Karpas-422 (cell line): ENCODE measurements at regions not wholly inside any gene's neighbourhood (a gene's known extent, or its start where the extent isn't known, plus 50 kb on each side); places are given as distances from the start of the nearest gene placed in this dataset.

Experiments
- DNase-seq: peaks from one replicate; pipeline ENCODE4 v3.0.0-alpha.2; 2015
- H2AFZ ChIP-seq: fragments of 200-600 bp; sonication (generic); 2 replicates; pipeline ENCODE4 v1.6.1; 2014; ENCODE audit warnings: antibody characterized with exemption, low read length, mixed read lengths
- H3K27ac ChIP-seq: fragments of 200-600 bp; sonication (generic); 2 replicates; pipeline ENCODE4 v1.5.1; 2014; ENCODE audit warnings: mild to moderate bottlenecking, low read length, moderate library complexity
- H3K27me3 ChIP-seq: fragments of 200-600 bp; sonication (generic); 2 replicates; pipeline ENCODE4 v1.6.1; 2014; ENCODE audit warnings: low read length, mixed read lengths
- H3K36me3 ChIP-seq: fragments of 200-600 bp; sonication (generic); 2 replicates; pipeline ENCODE4 v1.6.1; 2014; ENCODE audit warnings: low read length, mixed read lengths; ENCODE audit not compliant: insufficient read depth
- H3K4me1 ChIP-seq: fragments of 200-600 bp; sonication (generic); 2 replicates; pipeline ENCODE4 v1.6.1; 2014; ENCODE audit warnings: mild to moderate bottlenecking, low read length, mixed read lengths
- H3K4me2 ChIP-seq: fragments of 200-600 bp; sonication (generic); 2 replicates; pipeline ENCODE4 v1.6.1; 2014; ENCODE audit warnings: low read length, low read depth, mild to moderate bottlenecking; ENCODE audit not compliant: poor library complexity, severe bottlenecking
- H3K4me3 ChIP-seq: fragments of 200-600 bp; sonication (generic); 2 replicates; pipeline ENCODE4 v1.5.1; 2014; ENCODE audit warnings: mild to moderate bottlenecking, antibody characterized with exemption, low read length, mixed read lengths
- H3K79me2 ChIP-seq: fragments of 200-600 bp; sonication (generic); 2 replicates; pipeline ENCODE4 v1.6.1; 2014; ENCODE audit warnings: mild to moderate bottlenecking, low read length, mixed read lengths
- H3K9ac ChIP-seq: fragments of 200-600 bp; sonication (generic); 2 replicates; pipeline ENCODE4 v1.6.0; 2014; ENCODE audit warnings: low read length
- H3K9me2 ChIP-seq: fragments of 200-600 bp; sonication (generic), shearing (Covaris generic); replicated peaks from 2 replicates; pipeline ENCODE4 v1.6.0; 2014; ENCODE audit warnings: mild to moderate bottlenecking, low read length, moderate library complexity; ENCODE audit not compliant: insufficient read depth
- H3K9me3 ChIP-seq: fragments of 300-700, 200-600 bp; sonication (generic); 2 replicates; pipeline ENCODE4 v1.6.1; 2014; ENCODE audit warnings: low read length, mixed read lengths
- H4K20me1 ChIP-seq: fragments of 200-600 bp; sonication (generic); 2 replicates; pipeline ENCODE4 v1.6.1; 2014; ENCODE audit warnings: mild to moderate bottlenecking, antibody characterized with exemption, low read length, low read depth; ENCODE audit not compliant: insufficient read depth

GRCh38 chr6:11909696-11910132, 102.4 kb upstream of the HIVEP1 start:
- Histone ChIP-seq H3K79me2 (no peaks in the 10 kb centered on the region), H3K4me1 (no peaks in the 10 kb centered on the region), H3K4me3 (no peak overlapping the region), H3K4me2 (no peak overlapping the region), H3K27ac (no peak overlapping the region), H3K9ac (no peak overlapping the region), H4K20me1 (no peaks in the 10 kb centered on the region), H3K9me2 (no peaks in the 10 kb centered on the region), H3K36me3 (no peaks in the 10 kb centered on the region), H3K27me3 (no peaks in the 10 kb centered on the region), H2AFZ (no peak overlapping the region), H3K9me3 (no peaks in the 10 kb centered on the region)
- no peak for DNase-seq

GRCh38 chr6:11908436-11909105, 103.5 kb upstream of the HIVEP1 start:
- Histone ChIP-seq H3K9ac (no peak overlapping the region), H3K36me3 (no peaks in the 10 kb centered on the region), H3K27me3 (no peaks in the 10 kb centered on the region), H2AFZ (no peak overlapping the region), H3K4me1 (no peaks in the 10 kb centered on the region), H3K4me3 (no peak overlapping the region), H3K27ac (no peak overlapping the region), H3K9me2 (no peaks in the 10 kb centered on the region), H3K9me3 (no peaks in the 10 kb centered on the region), H3K4me2 (no peak overlapping the region), H4K20me1 (no peaks in the 10 kb centered on the region), H3K79me2 (no peaks in the 10 kb centered on the region)
- no peak for DNase-seq

GRCh38 chr6:11903645-11904044, 108.5 kb upstream of the HIVEP1 start:
- Histone ChIP-seq H3K79me2 (no peaks in the 10 kb centered on the region), H3K9me3 (no peaks in the 10 kb centered on the region), H3K4me3 (no peak overlapping the region), H3K27ac (no peak overlapping the region), H3K4me2 (no peak overlapping the region), H3K9me2 (no peaks in the 10 kb centered on the region), H3K9ac (no peak overlapping the region), H3K4me1 (no peaks in the 10 kb centered on the region), H3K36me3 (no peaks in the 10 kb centered on the region), H3K27me3 (no peaks in the 10 kb centered on the region), H2AFZ (no peak overlapping the region), H4K20me1 (no peaks in the 10 kb centered on the region)
- no peak for DNase-seq

GRCh38 chr6:11902527-11902926, 109.6 kb upstream of the HIVEP1 start:
- no peak overlapping the region for H3K27ac ChIP-seq
- H3K4me3 ChIP-seq, result no peak overlapping the region
- no peaks in the 10 kb centered on the region for H3K4me1 ChIP-seq
- DNase-seq, result no peak
- no peak overlapping the region for H3K4me2 ChIP-seq
- no peaks in the 10 kb centered on the region for H3K9me2 ChIP-seq
- no peaks in the 10 kb centered on the region for H3K9me3 ChIP-seq
- no peaks in the 10 kb centered on the region for H3K36me3 ChIP-seq
- no peaks in the 10 kb centered on the region for H3K79me2 ChIP-seq
- no peak overlapping the region for H2AFZ ChIP-seq
- no peaks in the 10 kb centered on the region for H3K27me3 ChIP-seq
- no peaks in the 10 kb centered on the region for H4K20me1 ChIP-seq
- no peak overlapping the region for H3K9ac ChIP-seq

- no peaks in the 10 kb centered on the region for H3K27me3 ChIP-seq
- no peaks in the 10 kb centered on the region for H3K79me2 ChIP-seq
- no peak overlapping the region for H3K9ac ChIP-seq
- H3K4me1 ChIP-seq, result no peaks in the 10 kb centered on the region
- H3K9me3 ChIP-seq, result no peaks in the 10 kb centered on the region
- H3K27ac ChIP-seq, result no peak overlapping the region
- H3K9me2 ChIP-seq, result no peaks in the 10 kb centered on the region
- H2AFZ ChIP-seq, result no peak overlapping the region
- DNase-seq, result no peak
- H3K4me2 ChIP-seq, result no peak overlapping the region
- H3K4me3 ChIP-seq, result no peak overlapping the region
- H3K36me3 ChIP-seq, result no peaks in the 10 kb centered on the region
- H4K20me1 ChIP-seq, result no peaks in the 10 kb centered on the region
These were observed 111.2 kb upstream of the HIVEP1 start for GRCh38 chr6:11900662-11901598.

GRCh38 chr6:11899645-11900044, 112.5 kb upstream of the HIVEP1 start:
- Histone ChIP-seq H2AFZ (no peak overlapping the region), H3K9me3 (no peaks in the 10 kb centered on the region), H3K4me2 (no peak overlapping the region), H3K27me3 (no peaks in the 10 kb centered on the region), H4K20me1 (no peaks in the 10 kb centered on the region), H3K36me3 (no peaks in the 10 kb centered on the region), H3K4me3 (no peak overlapping the region), H3K4me1 (no peaks in the 10 kb centered on the region), H3K27ac (no peak overlapping the region), H3K9ac (no peak overlapping the region), H3K79me2 (no peaks in the 10 kb centered on the region), H3K9me2 (no peaks in the 10 kb centered on the region)
- no peak for DNase-seq

- Histone ChIP-seq H3K9ac (no peak overlapping the region), H2AFZ (no peak overlapping the region)
- DNase-seq, result no peak
These were observed 115.6 kb upstream of the ADTRP start for GRCh38 chr6:11894212-11894611.

GRCh38 chr6:11891547-11891946, 112.9 kb upstream of the ADTRP start:
- Histone ChIP-seq H2AFZ (no peak overlapping the region), H3K79me2 (no peaks in the 10 kb centered on the region), H3K27ac (no peak overlapping the region), H3K9me3 (no peaks in the 10 kb centered on the region), H3K36me3 (no peaks in the 10 kb centered on the region), H3K9me2 (no peaks in the 10 kb centered on the region), H3K4me3 (no peak overlapping the region), H3K4me1 (no peaks in the 10 kb centered on the region), H3K9ac (no peak overlapping the region), H3K27me3 (no peaks in the 10 kb centered on the region), H3K4me2 (no peak overlapping the region), H4K20me1 (no peaks in the 10 kb centered on the region)
- no peak for DNase-seq

More at GRCh38 chr6:11894212-11894611, 115.6 kb upstream of the ADTRP start:
- Histone ChIP-seq H3K9me3 (no peaks in the 10 kb centered on the region), H3K4me2 (no peak overlapping the region), H3K27ac (no peak overlapping the region), H3K79me2 (no peaks in the 10 kb centered on the region), H3K36me3 (no peaks in the 10 kb centered on the region), H3K4me1 (no peaks in the 10 kb centered on the region), H4K20me1 (no peaks in the 10 kb centered on the region), H3K27me3 (no peaks in the 10 kb centered on the region), H3K9me2 (no peaks in the 10 kb centered on the region), H3K4me3 (no peak overlapping the region)
